LNCAP (cell line): ENCODE measurements at regions not wholly inside any gene's neighbourhood (a gene's known extent, or its start where the extent isn't known, plus 50 kb on each side); places are given as distances from the start of the nearest gene placed in this dataset.

Experiments used
- TF ChIP-seq, protein P1 (sequence below): fragments of 450-650 bp; IDR thresholded peaks from 2 replicates; pipeline ENCODE4 v1.5.1; 2017; ENCODE audit warnings: mild to moderate bottlenecking

DNA sequence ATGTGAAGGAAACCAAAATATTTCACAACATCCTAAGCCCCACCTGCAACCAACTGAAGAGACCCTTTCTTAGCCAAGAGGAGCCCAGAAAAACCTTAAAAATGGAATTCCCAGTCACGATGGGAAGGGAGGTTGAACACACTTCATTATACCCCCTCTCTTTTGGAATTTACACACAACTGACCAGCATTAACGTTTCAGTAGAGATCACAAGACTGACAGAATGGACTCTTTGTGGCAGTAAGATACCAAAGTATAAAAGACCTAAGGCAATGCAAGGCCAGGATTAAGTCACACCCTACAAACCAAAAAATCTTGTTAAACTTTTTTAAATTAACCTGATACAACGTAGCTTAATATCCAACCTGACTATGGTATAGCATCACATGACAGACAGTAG, 190.9 kb downstream of the OTOR start:
- TF ChIP-seq, protein P1, sequence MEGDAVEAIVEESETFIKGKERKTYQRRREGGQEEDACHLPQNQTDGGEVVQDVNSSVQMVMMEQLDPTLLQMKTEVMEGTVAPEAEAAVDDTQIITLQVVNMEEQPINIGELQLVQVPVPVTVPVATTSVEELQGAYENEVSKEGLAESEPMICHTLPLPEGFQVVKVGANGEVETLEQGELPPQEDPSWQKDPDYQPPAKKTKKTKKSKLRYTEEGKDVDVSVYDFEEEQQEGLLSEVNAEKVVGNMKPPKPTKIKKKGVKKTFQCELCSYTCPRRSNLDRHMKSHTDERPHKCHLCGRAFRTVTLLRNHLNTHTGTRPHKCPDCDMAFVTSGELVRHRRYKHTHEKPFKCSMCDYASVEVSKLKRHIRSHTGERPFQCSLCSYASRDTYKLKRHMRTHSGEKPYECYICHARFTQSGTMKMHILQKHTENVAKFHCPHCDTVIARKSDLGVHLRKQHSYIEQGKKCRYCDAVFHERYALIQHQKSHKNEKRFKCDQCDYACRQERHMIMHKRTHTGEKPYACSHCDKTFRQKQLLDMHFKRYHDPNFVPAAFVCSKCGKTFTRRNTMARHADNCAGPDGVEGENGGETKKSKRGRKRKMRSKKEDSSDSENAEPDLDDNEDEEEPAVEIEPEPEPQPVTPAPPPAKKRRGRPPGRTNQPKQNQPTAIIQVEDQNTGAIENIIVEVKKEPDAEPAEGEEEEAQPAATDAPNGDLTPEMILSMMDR: no peak

DNA sequence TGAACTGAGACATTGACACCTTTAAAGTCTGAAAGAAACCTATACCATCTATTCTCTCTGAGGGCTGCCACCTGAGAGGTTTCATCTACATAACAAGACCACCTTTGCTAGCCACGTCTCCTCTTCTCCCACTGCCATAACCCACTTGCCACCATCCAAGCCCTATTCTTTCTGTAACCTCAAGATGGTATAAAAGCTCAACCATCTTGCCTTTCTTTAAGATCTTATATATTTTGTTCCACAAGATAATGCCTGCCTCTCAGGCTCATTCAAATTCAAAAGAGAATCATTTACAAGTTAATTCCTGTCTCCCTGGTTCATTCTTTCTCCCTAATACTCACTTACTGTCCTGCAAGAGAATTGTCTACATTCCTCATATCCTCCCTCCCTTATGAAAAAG, 192.5 kb downstream of the OTOR start:
- TF ChIP-seq, protein P1: no peak

GRCh38 chr20:16942051-16942450, 193.9 kb downstream of the OTOR start:
- TF ChIP-seq, protein P1: no peak

- TF ChIP-seq, protein P1: no peak
Measured at GRCh38 chr20:16942756-16943155, 194.6 kb downstream of the OTOR start.

GRCh38 chr20:16944745-16945144, 196.6 kb downstream of the OTOR start:
- TF ChIP-seq, protein P1: no peak

DNA sequence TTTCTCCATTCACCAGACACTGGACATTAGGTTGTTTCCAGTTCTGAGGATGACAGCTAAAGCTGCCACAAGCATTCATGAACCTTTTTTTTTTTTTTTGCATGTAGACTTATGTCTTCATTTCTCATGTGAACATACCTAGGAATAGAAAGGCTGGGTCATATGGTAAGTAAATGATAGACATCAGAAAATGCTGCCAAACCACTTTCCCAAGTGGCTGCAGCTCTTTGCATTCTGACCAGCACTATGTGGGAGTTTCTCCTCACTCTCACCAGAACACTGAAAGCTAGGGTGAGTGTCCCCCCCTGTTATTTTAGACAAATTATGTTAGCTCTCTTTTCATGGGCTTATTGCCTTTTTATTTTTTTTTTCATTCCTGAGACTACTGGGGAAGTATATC, 197.5 kb downstream of the OTOR start:
- TF ChIP-seq, protein P1: no peak

DNA sequence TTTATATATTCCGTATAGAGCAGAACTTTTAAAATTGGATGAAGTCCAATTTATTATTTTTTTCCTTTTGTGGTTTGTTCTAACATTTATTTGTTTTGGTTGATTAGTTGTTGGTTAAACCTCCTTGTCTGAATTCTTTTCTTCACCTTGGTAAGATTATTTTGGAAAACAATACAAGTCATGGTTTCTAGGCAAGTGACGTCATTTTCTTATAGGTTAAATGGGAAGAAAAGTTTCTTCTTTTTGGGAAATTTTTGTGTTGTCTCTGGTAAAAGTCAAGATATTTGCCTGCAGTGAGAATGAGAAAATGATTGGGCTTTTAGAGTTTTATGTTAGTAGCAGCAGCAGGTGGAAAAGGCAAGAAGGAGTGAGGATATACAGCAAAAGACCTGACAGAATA, 197.9 kb downstream of the OTOR start:
- TF ChIP-seq, protein P1: no peak

- TF ChIP-seq, protein P1: no peak
Measured at GRCh38 chr20:16947479-16947878, 199.3 kb downstream of the OTOR start.
